ENCODE measurements at regions not wholly inside any gene's neighbourhood (a gene's known extent, or its start where the extent isn't known, plus 50 kb on each side); places are given as distances from the start of the nearest gene placed in this dataset.

DNA sequence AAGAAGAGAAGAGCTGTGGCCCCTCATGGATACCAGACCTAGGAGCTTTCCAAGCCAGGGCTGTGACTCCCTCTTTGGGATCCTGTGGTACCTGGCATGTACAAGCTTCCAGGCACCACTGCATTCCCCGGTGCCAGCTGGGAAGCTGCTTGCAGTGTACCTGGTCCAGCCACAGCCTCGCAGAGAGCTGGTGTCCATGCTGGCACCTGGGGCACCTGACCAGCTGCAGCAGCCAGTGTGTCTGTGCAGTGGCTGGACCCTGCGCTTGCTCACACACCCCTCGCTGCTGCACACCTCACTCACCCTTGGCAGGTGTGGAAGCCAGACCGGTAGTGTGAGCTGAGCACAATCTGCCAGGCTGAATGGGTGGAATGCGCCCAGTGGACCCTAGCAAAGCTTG is 190.9 kb upstream of the MAN1A1 start:
- TF ChIP-seq, protein P1, sequence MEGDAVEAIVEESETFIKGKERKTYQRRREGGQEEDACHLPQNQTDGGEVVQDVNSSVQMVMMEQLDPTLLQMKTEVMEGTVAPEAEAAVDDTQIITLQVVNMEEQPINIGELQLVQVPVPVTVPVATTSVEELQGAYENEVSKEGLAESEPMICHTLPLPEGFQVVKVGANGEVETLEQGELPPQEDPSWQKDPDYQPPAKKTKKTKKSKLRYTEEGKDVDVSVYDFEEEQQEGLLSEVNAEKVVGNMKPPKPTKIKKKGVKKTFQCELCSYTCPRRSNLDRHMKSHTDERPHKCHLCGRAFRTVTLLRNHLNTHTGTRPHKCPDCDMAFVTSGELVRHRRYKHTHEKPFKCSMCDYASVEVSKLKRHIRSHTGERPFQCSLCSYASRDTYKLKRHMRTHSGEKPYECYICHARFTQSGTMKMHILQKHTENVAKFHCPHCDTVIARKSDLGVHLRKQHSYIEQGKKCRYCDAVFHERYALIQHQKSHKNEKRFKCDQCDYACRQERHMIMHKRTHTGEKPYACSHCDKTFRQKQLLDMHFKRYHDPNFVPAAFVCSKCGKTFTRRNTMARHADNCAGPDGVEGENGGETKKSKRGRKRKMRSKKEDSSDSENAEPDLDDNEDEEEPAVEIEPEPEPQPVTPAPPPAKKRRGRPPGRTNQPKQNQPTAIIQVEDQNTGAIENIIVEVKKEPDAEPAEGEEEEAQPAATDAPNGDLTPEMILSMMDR (IDR thresholded peaks at IDR 0.05; ENCODE audit: low read depth, low read length), result no peak
- TF ChIP-seq EZH2phosphoT487 (IDR thresholded peaks at IDR 0.05; ENCODE audit: low read depth), result no peak
